ENCODE measurements at regions not wholly inside any gene's neighbourhood (a gene's known extent, or its start where the extent isn't known, plus 50 kb on each side); places are given as distances from the start of the nearest gene placed in this dataset.

DNA sequence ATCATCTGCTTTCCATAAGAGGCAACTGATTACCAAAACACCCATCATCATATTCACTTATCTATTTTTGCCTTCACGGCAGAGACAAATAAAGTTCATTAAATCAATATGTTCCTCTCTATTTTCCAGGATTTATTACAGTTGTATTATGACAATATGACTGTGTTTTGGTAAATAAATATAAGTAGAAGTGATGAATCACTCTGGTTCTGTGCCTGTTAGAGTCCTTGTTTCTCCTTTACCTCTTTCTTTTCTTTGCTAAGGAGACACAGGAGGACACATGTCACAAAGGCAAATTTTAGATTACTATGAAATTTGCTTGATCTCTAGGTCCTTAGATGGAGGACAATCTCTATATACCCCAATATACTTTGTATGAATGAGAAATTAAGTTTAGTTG lies 152.6 kb upstream of the PLSCR5 start:
- no peaks in the 10 kb centered on the region for H3K79me2 ChIP-seq (ENCODE audit: insufficient read depth, low read length)
- no peaks in the 10 kb centered on the region for H3K27me3 ChIP-seq (ENCODE audit: insufficient read depth, low read length, poor library complexity)
- no peaks in the 10 kb centered on the region for H4K20me1 ChIP-seq (ENCODE audit: insufficient read depth, low read length)
- no peak overlapping the region for H3K4me3 ChIP-seq (ENCODE audit: low read depth in 1 of 2, low read length in 2 of 2)
- no peak overlapping the region for H3K27ac ChIP-seq (ENCODE audit: low read length)
- ATAC-seq (ENCODE audit: insufficient read depth, low read depth) (no peak), DNase-seq (no peak)
- no peaks in the 10 kb centered on the region for H3K36me3 ChIP-seq (ENCODE audit: insufficient read depth, low read length)
- no peaks in the 10 kb centered on the region for H3K9me3 ChIP-seq (ENCODE audit: insufficient read depth, low read length, severe bottlenecking)
- TF ChIP-seq, protein P1, sequence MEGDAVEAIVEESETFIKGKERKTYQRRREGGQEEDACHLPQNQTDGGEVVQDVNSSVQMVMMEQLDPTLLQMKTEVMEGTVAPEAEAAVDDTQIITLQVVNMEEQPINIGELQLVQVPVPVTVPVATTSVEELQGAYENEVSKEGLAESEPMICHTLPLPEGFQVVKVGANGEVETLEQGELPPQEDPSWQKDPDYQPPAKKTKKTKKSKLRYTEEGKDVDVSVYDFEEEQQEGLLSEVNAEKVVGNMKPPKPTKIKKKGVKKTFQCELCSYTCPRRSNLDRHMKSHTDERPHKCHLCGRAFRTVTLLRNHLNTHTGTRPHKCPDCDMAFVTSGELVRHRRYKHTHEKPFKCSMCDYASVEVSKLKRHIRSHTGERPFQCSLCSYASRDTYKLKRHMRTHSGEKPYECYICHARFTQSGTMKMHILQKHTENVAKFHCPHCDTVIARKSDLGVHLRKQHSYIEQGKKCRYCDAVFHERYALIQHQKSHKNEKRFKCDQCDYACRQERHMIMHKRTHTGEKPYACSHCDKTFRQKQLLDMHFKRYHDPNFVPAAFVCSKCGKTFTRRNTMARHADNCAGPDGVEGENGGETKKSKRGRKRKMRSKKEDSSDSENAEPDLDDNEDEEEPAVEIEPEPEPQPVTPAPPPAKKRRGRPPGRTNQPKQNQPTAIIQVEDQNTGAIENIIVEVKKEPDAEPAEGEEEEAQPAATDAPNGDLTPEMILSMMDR (IDR thresholded peaks at IDR 0.05; ENCODE audit: borderline replicate concordance, extremely low read depth, low read length, poor library complexity, severe bottlenecking): no peak
- no peak for TF ChIP-seq EZH2 (IDR thresholded peaks at IDR 0.05; ENCODE audit: borderline replicate concordance, low read depth, low read length, severe bottlenecking)
- no peaks in the 10 kb centered on the region for H3K4me1 ChIP-seq (ENCODE audit: insufficient read depth, low read length)
- no peak overlapping the region for H3K4me2 ChIP-seq (ENCODE audit: insufficient read depth, low read length)
- H2AFZ ChIP-seq (ENCODE audit: low read depth, low read length): no peak overlapping the region
- no peak overlapping the region for H3K9ac ChIP-seq (ENCODE audit: low read depth, low read length)

GRCh38 chr3:146750196-146750595 lies 145.1 kb upstream of the PLSCR5 start:
- Histone ChIP-seq H3K4me1 (ENCODE audit: insufficient read depth, low read length) (peaks cover 28% of the 10 kb centered on the region), H2AFZ (ENCODE audit: low read depth, low read length) (no peak overlapping the region), H3K4me2 (ENCODE audit: insufficient read depth, low read length) (no peak overlapping the region), H3K4me3 (ENCODE audit: low read depth in 1 of 2, low read length in 2 of 2) (no peak overlapping the region), H3K9ac (ENCODE audit: low read depth, low read length) (no peak overlapping the region), H3K9me3 (ENCODE audit: insufficient read depth, low read length, severe bottlenecking) (no peaks in the 10 kb centered on the region), H3K27ac (ENCODE audit: low read length) (no peak overlapping the region), H3K79me2 (ENCODE audit: insufficient read depth, low read length) (no peaks in the 10 kb centered on the region), H3K27me3 (ENCODE audit: insufficient read depth, low read length, poor library complexity) (no peaks in the 10 kb centered on the region), H3K36me3 (ENCODE audit: insufficient read depth, low read length) (no peaks in the 10 kb centered on the region), H4K20me1 (ENCODE audit: insufficient read depth, low read length) (no peaks in the 10 kb centered on the region)
- ATAC-seq (ENCODE audit: insufficient read depth, low read depth) (no peak), DNase-seq (no peak)
- TF ChIP-seq, protein P1 (IDR thresholded peaks at IDR 0.05; ENCODE audit: borderline replicate concordance, extremely low read depth, low read length, poor library complexity, severe bottlenecking): no peak
- TF ChIP-seq EZH2 (IDR thresholded peaks at IDR 0.05; ENCODE audit: borderline replicate concordance, low read depth, low read length, severe bottlenecking): no peak

DNA sequence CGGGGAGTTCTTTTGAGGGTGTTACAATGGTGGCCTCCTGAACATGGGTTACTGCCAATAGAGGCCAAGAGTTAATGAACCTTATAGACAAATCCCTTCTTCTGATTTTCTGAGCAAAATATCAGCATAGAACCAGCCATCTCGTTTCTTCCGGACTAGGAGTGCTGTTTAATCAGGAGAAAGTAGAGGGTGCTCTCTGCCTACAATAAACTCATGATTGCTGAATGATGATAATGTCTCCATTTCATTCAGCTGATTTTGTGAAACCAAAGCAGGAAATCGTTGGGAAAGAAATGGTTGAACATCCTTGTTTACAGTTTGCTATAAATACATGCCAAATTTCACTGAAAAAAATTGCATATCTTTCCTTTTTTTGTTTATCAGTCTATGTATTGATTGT lies 142.8 kb upstream of the PLSCR5 start:
- Histone ChIP-seq H3K36me3 (ENCODE audit: insufficient read depth, low read length) (no peaks in the 10 kb centered on the region), H3K4me3 (ENCODE audit: low read depth in 1 of 2, low read length in 2 of 2) (no peak overlapping the region), H3K79me2 (ENCODE audit: insufficient read depth, low read length) (no peaks in the 10 kb centered on the region), H3K4me1 (ENCODE audit: insufficient read depth, low read length) (peaks cover 28% of the 10 kb centered on the region), H3K9me3 (ENCODE audit: insufficient read depth, low read length, severe bottlenecking) (peaks cover 5% of the 10 kb centered on the region), H3K27ac (ENCODE audit: low read length) (peak overlapping the region; percentile 22; the same call in 1 of the 2 replicates), H3K4me2 (ENCODE audit: insufficient read depth, low read length) (no peak overlapping the region), H2AFZ (ENCODE audit: low read depth, low read length) (peak overlapping the region; percentile 43; the same call in 1 of the 2 replicates), H3K9ac (ENCODE audit: low read depth, low read length) (no peak overlapping the region), H4K20me1 (ENCODE audit: insufficient read depth, low read length) (no peaks in the 10 kb centered on the region), H3K27me3 (ENCODE audit: insufficient read depth, low read length, poor library complexity) (no peaks in the 10 kb centered on the region)
- ATAC-seq (ENCODE audit: insufficient read depth, low read depth) (peak; percentile 55; the same call in 2 of the 3 replicates), DNase-seq (no peak)
- TF ChIP-seq EZH2 (IDR thresholded peaks at IDR 0.05; ENCODE audit: borderline replicate concordance, low read depth, low read length, severe bottlenecking): no peak
- TF ChIP-seq, protein P1 (IDR thresholded peaks at IDR 0.05; ENCODE audit: borderline replicate concordance, extremely low read depth, low read length, poor library complexity, severe bottlenecking): peak; percentile 47

DNA sequence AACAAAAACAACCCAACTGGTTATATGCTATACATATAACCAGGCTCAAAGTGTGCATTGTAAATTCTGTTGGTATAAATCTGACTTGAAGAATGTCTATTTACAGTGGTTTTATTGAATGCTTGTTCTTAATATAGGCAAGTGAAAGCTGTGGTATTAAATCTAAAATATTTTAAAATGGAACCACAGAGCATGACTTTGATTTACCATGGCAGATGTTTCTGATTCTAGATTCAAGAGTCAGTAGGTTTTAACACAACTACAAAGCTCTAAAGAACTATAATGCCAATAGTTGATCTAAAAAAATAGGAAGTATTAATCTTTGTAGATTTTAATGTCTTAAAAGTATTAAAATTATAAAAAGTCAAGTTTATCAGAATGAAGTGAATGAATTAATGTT lies 141.9 kb upstream of the PLSCR5 start:
- Histone ChIP-seq H3K27ac (ENCODE audit: low read length) (no peak overlapping the region), H3K36me3 (ENCODE audit: insufficient read depth, low read length) (no peaks in the 10 kb centered on the region), H3K9me3 (ENCODE audit: insufficient read depth, low read length, severe bottlenecking) (peaks cover 8% of the 10 kb centered on the region), H3K4me2 (ENCODE audit: insufficient read depth, low read length) (no peak overlapping the region), H4K20me1 (ENCODE audit: insufficient read depth, low read length) (no peaks in the 10 kb centered on the region), H3K4me3 (ENCODE audit: low read depth in 1 of 2, low read length in 2 of 2) (no peak overlapping the region), H3K4me1 (ENCODE audit: insufficient read depth, low read length) (peaks cover 28% of the 10 kb centered on the region), H3K79me2 (ENCODE audit: insufficient read depth, low read length) (no peaks in the 10 kb centered on the region), H3K27me3 (ENCODE audit: insufficient read depth, low read length, poor library complexity) (no peaks in the 10 kb centered on the region), H3K9ac (ENCODE audit: low read depth, low read length) (no peak overlapping the region), H2AFZ (ENCODE audit: low read depth, low read length) (no peak overlapping the region)
- no peak for ATAC-seq (ENCODE audit: insufficient read depth, low read depth)
- no peak for TF ChIP-seq EZH2 (IDR thresholded peaks at IDR 0.05; ENCODE audit: borderline replicate concordance, low read depth, low read length, severe bottlenecking)
- TF ChIP-seq, protein P1 (IDR thresholded peaks at IDR 0.05; ENCODE audit: borderline replicate concordance, extremely low read depth, low read length, poor library complexity, severe bottlenecking): no peak
- no peak for DNase-seq
